NOMO-1 treated with dmso at 0.1 percent for 144 hours (cell line): ENCODE measurements at regions not wholly inside any gene's neighbourhood (a gene's known extent, or its start where the extent isn't known, plus 50 kb on each side); places are given as distances from the start of the nearest gene placed in this dataset.

Experiments used
- DNase-seq: peaks from one replicate; lab custom pipeline; 2025; ENCODE audit not compliant: unreplicated experiment; lab: John Stamatoyannopoulos, UW

DNA sequence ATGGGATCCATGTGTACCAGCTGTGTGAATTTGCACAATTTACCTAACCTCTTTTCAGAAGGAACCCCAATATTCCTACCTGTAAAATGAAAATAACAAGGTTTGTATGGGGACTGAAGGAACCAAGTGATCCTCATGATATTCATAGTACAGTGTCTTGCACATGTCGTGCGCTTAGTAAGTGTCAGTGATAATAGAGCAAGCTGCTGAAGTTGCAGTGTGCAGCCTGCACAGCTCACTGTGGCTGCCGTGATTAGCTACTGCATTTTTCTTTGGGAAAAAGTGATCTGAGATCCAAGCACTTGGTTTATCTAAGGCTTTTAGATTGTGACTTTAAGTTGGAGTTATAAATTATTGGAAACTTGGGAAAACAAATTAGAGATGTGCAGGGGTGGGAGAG, 135.9 kb upstream of the FRY start:
- no peak for DNase-seq

DNA sequence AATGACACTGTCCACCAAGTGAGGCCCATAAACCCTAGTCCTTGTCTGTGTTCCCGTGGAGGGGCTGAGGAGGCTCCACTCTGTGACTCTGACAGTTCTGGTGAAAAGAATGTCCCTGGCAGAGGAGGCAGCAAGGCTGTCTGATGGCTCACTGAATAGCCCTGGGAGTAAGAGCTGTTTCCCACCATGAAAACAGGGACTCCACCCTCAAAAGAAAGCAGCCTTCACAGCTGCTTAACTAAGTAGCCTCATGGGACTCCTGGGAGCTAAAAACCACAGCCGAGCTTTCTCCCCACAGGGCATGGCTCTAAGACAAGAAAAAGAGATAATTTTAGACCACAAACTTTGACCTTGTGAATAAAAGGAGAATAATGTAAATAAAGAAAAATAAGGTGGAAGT, 135.1 kb upstream of the FRY start:
- no peak for DNase-seq

DNA sequence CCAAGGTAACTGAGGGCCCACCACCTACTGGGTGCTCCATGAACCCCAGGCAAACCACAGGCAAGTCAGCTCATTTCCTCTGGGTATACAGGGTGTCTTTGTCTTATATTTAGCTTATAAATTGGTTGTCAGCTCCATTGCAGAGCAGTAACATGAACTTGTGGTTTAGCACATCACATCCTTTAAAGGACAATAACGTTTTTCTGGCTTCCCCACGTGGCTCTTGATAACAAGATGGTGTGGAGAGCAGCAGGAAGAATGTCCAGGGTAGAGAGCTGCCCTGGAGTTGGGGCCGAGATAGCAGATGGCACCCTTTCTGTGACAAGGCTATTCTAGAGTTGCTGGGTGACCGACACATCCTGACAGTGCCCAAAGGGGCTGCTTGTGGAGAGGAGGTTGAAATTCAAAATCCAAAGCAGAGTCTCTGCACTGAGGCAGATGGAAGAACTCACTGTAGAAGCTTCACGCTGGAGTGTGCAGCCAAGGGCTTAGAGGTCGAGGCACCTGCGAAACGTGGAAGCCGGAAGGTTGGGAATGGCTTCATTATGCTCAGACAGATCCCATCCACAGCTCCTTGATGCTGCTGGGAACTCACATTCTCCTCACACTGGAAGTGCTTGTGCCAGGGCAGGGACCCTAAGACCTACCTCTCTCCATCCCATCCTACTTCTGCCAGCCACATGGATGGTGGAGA, 133.0 kb upstream of the FRY start:
- no peak for DNase-seq

DNA sequence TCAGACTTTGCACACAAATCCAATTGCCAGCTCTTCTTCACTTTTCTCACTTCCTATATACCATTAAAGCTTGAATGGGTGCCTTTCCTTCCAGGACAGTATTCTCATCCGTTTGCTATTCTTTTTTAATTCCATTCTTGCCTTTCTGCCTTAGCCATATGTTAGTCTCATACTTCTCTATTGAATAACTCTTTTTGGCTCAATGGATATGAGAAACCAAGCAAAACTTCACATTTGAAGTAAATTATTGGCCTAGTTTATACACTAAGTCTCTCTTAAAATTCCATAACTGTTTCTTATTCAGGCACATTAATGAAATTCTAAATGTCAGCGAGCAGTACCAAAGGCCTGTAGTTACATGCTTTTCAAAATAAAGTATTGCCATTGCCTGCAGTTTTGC, 129.6 kb upstream of the FRY start:
- no peak for DNase-seq

DNA sequence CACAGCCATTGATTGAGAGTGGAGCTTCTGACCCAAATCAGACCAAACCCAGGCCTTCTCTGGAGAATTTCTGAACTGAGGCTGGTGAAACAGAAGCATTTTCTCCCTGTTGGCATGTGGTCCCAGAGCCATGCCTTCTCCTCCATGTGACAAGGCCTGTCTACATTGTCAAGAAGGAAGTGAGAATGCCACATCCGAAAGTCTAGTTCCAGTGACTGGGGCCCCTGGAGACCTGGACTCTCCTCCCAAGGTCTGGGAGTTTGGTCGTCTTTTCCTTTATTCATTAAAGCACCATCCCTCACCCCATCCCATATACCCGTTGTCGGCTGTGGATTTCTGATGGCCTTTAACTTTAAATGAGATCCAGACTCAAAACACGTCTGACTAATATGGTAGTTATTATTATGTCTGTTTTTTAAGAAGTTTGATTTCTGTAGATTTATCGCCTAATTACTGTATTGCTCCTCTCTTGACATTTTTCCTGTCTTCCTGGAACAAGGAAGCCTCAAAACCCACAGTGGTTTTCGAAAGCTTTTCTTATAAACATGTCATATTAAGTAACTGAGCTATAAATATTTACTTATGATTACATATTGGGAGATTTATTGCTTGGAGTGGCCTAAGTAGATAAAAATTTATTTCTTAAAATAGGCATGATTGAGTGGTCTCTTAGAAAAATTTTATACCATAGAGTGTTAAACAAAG, 128.3 kb upstream of the FRY start:
- no peak for DNase-seq

DNA sequence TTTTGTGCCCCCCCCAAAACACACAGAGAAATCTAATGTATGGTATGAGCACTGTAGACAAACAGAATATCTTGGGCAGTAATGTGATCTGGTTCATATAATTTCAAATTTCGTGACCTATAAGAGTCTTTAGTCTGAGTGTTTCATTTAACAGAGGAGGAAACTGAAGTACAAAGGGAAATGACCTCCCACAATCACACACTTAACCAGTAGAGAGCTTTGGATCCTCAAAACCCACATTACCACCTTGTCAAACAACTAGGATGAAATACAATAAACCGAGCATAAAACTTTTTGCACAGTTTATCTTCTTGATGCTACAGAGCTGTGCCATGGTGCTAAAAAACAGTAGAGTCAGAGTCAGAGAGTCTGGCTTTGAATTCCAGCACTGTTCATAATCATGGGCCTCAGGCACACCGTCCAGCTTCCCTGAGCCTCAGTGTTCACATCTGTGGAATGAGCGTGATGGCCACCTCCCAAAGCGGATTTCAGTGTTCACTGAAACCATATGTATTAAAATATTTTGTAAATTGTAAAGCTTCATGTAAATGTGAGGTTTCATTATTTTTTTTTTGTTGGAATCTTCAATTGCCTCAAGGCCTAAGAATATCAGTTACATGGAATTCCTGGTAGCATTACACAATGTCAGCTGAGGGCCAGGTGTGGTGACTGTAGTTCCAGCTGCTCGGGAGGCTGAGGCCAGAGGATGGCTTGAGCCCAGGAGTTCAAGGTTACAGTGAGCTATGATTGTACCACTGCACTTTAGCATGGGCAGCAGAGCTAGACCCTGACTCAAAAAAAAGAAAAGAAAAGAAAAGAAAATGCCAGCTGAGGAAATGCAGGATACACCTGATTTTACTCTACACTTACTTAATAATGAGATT, 126.4 kb upstream of the FRY start:
- DNase-seq = no peak

DNA sequence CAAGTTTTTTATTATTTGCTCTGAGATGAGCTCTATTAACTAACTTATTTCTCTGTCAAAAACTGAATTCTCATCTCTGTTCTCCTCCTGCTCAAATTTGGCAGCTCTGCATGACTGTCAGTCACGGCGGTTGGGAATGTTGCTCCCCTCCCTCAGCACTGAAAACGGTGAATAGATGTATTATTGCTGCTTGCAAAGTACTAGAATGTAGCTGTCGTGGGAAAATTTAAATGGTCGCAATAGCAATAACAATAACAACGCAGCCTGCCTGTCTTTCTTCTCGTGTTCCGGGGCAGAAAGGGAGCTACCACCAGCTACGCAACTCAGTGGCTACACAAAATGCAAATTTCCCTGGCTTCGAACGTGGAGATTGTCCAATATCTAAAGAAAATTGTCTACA, 125.6 kb upstream of the FRY start:
- DNase-seq = no peak

DNA sequence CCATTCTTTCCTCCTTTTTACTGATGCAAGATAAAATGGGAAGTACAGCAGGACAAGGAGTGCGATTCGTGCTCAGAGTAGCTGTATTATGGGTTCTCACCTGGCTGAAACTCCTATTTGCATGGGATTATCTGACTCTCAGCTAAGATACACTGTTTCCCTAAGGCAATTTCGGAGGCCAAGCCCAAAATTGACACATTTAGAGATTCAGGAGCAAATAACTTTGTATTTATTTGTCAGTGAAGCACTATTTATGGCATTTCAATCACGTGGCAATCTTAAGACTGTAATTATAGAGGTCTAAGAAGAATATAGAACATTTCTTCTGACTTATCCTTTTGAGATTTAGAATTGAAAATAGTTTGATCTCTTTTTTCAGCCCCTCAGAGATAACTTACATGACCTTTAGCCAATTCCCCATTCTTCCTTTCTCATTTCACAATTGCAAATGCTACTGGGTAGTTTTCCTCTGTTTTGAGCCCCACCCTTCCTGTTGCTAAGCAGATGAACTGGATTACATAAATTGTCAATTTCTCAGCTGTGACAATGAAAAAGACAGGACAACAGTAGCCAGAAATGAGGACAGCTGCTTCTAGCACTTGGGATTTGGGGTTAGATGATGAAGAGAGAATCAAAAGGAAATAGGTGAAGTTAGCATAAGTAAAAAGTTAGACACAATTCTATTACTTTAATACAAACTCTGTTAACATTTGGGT, 122.7 kb upstream of the FRY start:
- peak; percentile 84 for DNase-seq

DNA sequence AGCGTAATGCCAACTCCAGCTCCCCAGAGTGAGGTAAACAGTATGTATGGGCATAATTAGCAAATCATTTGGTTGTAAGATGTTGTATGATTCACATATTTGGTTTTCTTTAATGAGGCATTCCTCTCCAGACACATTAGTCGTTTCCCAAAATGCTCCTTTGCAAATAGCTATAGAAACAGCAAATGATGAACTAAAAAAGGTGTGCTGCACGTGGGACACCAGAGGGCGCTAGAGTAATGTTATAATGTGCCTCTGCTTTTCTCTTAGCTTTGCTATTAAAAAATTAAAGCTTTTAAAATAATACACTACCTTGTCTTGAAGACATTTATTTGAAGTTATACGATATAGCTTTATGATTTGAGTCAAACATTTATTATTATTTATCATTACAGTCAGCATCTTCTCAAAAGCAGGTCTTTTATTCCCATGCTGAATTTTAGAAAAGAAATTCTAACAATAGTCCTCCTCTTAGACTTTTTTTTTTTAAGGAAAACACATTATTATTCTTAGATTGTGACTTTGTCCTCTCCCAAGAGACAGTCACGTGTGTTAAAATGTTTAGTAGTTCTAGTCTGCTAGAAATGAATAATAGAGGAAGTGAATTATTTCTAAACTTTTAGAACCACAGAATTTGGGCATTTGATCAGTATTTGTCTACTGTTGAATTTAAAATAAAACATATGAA, 121.6 kb upstream of the FRY start:
- peak; percentile 62 for DNase-seq

DNA sequence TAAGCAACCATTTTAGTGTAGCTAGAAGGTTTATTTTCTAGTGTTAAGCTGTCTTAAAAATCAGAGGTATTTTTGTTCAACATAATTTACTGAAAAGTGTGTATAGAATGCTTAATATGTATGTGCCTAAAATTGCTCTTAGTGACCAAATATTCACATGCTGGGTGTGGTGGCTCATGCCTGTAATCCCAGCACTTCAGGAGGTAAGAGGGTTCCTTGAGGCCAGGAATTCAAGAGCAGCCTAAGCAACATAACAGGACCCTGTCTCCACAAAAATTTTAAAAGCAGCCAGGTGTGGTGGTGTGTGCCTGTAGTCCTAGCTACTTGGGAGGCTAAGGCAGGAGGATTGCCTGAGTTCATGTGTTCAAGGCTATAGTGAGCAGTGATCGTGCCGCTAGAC, 120.9 kb upstream of the FRY start:
- DNase-seq = no peak

DNA sequence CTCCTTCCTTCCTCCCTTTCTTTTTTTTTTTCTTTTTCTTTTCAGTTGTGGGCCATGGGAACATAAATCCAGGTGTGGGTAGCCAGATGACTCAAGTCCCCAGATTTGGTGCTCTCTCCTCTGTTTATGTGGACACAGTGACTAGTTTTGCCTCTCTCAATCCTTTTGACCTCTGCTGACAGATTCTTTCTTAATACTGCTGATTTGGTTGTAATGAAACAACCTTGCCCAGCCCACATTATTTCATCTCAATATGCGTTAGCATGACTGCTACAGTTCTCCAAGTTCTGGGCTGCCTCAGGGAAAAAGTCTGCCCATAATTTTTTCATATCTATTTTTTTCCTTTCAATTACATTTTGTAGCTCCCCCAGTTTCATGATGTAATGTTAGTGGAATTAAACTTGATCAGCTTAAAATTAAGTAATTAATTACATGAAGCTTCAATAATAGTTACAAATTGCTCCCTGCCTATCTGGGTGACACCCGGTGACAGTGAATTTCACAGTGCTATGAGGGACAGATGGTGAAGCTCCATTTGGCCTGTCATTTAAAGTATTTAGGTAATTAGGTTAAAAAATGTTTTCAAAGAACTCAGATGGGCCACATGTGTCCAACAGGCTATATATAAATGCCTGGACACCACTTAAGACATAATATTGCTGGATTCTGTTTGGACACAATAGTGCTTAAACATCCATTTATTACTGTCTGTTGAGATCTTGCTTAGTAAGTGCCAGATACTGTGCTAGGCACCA, 118.8 kb upstream of the FRY start:
- no peak for DNase-seq

DNA sequence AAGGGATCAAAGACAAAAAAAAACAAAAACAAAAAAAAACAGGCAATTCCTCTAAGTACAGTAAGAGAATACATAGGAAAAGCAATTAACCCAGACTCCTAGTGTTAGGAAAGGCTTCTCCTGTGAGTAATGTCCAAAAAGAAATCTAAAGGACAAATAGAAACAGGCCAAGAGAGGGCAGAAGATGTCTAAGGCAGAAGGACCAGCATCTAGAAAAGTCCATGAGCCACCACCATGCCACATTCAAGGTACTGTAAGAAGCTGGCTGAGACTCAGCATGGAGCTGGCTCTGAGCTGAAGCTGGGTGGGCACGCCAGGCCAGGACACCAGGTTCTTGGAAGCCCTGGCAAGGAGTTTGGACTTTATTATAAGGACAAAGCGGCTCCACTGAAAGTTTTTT, 118.1 kb upstream of the FRY start:
- peak; percentile 33 for DNase-seq

DNA sequence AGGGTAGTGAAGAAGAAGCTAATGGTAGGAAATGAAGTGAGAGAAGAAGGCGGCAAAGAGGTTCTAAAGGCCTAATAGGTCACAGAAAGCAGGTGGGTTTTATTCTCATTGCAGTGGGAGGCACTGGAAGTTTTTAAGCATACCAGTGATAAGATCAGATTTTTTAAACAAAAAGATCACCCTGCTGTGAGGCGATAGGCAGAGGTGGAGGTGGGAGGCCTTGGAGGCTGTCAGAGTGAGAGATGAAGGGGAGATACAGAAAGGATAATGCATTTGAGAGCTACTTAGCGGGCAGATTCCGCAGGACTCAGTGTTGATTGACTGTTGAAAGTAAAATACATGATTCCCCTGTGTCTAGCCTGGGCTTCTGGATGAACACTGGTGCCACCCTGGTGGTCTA, 116.7 kb upstream of the FRY start:
- no peak for DNase-seq

DNA sequence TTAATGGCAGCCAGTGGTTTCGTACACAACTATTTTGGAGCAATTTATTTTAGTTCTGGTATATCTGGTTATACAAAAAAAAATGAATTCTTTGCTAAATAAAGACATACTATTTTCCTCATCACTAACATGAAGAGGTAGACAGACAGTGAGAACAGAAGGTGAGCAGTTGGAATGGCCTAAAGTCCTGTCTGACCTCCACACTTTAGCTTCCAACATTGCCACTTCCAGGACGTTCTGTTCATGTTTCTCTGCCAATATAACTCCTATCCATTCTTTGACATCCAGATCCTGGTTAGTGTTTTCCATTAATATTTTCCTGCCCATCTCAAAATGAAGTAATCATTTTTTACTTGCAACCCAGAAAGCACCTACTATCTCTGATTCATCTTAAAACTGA, 112.9 kb upstream of the FRY start:
- no peak for DNase-seq

DNA sequence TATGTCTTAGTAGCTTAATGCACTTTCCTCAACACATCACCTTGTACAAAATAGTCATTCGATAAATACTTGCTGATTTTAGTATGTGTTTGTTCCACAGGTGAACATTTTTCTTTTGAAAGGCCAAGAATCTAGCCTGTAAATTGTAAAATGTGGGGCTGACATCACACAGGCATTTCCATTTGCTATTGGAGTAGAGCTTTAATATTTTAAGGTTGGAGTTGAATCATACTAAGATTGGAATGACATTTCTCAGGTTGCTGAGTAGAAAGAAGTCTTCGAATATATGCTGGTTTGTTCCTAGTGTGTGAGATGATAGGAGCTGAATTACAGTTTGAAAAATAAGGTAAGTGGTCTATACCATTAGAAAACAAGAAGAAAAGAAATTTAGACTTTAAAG, 112.3 kb upstream of the FRY start:
- no peak for DNase-seq

DNA sequence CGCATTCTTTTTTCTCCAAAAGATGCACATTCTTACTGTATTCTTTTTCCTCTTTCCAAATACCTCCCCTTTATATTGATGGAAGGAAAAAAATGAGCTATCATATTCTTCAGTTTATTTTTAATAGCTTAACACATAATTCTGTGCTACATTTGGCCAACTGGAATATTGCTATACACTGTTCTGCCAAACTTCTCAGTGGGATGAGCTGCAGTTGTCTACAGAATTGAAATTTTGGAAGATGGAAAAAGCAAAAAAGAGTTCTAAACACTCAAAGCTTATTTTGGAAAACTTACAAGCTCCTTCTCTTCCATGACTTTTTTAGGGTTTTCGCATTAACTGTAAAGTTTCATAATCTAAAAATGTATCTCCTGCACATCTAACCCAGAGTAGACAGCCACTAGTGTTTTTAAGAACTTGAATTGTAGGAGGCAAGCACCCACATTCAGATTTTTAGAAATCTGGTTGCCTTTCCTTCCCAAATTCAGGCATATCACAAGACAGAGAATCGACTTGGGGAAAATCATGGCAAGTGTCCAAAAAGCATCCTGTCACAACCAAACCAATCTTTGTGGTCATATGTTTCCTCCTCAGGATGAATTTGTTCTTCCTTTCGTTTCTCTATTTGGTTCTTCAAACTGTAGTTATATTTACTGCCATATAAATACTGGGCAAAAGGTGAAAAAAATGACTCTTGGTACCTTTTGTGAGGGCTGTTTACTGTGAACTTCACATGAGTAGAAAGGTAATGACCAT, 111.4 kb upstream of the FRY start:
- peak; percentile 69 for DNase-seq

DNA sequence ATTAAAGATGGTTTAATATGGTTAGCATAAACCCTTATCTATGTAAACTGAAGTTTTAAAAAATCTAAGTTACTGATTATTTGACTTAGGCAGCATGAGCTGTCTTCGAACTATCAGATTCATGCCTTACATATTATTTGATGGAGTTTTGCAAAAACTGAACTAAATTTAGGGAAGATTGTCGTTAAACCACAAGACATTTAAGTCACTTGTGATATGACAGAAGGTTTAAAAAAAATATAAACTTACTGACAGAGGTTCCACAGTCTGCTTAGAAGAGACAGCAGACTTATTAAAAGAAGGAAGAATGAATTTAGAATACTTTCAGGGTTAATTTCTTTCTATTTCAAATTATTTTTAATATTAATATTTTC, 110.9 kb upstream of the FRY start:
- peak; percentile 55 for DNase-seq

DNA sequence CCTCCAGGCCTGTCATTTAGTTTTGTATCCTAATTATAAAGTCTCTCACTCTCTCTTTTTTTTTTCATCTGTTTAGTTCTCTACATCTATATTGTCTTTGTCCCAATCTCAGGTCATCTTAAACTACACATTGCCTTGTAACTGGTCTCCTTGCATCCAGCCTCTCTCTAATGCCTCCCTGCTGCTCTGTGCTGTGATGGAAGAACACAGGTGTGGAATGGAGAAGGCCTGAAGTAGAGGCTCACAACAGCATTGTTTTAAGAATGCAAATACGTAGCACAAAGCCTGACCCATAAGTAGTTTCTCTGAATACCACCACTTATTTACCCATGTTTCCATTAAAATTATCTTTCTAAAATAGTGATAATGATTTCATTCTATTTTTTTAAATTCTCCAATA, 108.8 kb upstream of the FRY start:
- no peak for DNase-seq

DNA sequence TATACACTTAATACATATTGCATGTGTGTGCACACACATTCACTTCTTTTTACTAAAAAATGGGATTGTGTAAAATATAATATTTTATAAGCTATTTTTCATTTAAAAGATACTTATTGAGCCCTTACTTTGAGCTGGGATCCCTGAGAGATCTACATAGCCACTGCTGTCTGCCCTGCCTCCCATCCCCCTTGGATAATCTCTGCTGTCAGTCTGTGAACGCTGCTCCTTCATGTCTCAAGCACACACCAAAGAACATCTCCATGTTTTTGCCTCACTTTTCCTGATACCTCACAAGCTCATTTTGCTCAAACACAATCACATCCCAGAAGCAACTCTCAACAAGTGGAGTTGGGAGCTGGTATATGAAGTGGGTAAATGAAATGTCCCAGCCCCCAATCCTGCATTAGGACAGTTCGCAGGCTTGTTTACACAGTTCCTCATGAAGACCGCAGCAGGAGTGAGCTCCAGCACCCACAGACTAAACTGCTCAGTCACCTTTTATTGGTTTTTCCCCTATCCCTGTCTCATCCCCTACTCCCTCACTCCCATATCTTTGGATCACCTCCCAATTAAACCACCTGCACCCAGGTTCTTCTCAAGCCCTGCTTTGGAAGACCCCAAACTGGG, 108.3 kb upstream of the FRY start:
- peak; percentile 56 for DNase-seq
